ENCODE measurements at regions not wholly inside any gene's neighbourhood (a gene's known extent, or its start where the extent isn't known, plus 50 kb on each side); places are given as distances from the start of the nearest gene placed in this dataset.

DNA sequence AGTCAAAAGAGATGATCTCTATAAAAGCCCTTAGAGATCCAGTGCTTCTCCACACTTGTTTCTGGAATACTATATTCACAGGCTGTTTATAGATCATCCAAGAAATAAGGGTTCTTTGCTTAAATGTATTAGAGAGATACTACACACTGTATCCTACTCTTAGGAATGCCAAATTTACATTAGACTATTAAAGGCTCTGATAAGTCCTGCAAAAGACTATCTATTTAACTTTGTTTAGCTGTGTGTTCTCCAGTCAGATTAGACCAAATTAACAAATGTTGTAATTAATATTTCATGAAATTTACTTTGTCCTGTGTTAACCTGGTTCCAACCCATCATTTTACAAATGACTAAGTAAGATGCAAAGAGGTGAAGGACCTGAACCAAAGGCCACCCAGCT is 260.5 kb upstream of the ZIC3 start:
- Histone ChIP-seq H3K4me1 (ENCODE audit: insufficient read depth, low read length, poor library complexity, severe bottlenecking) (no peaks in the 10 kb centered on the region), H3K27me3 (replicated peaks; ENCODE audit: insufficient read depth, low read depth, low read length, poor library complexity) (no peaks in the 10 kb centered on the region), H3K4me3 (ENCODE audit: low read depth, low read length, poor library complexity, severe bottlenecking) (no peak overlapping the region), H3K36me3 (ENCODE audit: insufficient read depth, low read length, poor library complexity, severe bottlenecking) (no peaks in the 10 kb centered on the region), H3K9me3 (ENCODE audit: low read depth, low read length, poor library complexity, severe bottlenecking) (no peaks in the 10 kb centered on the region), H3K27ac (ENCODE audit: low read depth, low read length, poor library complexity, severe bottlenecking) (no peak overlapping the region)
- no TSS peak for BruUV-seq (replicated peaks)
- no peak for DNase-seq (ENCODE audit: low spot score)
- intact Hi-C loops (cut with micrococcal nuclease; ENCODE audit: unreplicated experiment), result no loop called here
- no peak for TF ChIP-seq EZH2 (IDR thresholded peaks at IDR 0.05; ENCODE audit: borderline replicate concordance, low read depth, low read length, poor library complexity, severe bottlenecking)
- no peak for TF ChIP-seq CTCF (conservative IDR thresholded peaks at IDR 0.05; ENCODE audit: low read depth, low read length)
- ChIA-PET POLR2A (ENCODE audit: low non-redundant PET) (no interaction called here), CTCF (no interaction called here)

- intact Hi-C loops (cut with micrococcal nuclease; ENCODE audit: unreplicated experiment), result no loop called here
- ChIA-PET CTCF (no interaction called here), POLR2A (ENCODE audit: low non-redundant PET) (no interaction called here)
- Histone ChIP-seq H3K27me3 (replicated peaks; ENCODE audit: insufficient read depth, low read depth, low read length, poor library complexity) (no peaks in the 10 kb centered on the region), H3K4me3 (ENCODE audit: low read depth, low read length, poor library complexity, severe bottlenecking) (no peak overlapping the region), H3K9me3 (ENCODE audit: low read depth, low read length, poor library complexity, severe bottlenecking) (no peaks in the 10 kb centered on the region), H3K27ac (ENCODE audit: low read depth, low read length, poor library complexity, severe bottlenecking) (no peak overlapping the region), H3K4me1 (ENCODE audit: insufficient read depth, low read length, poor library complexity, severe bottlenecking) (no peaks in the 10 kb centered on the region), H3K36me3 (ENCODE audit: insufficient read depth, low read length, poor library complexity, severe bottlenecking) (no peaks in the 10 kb centered on the region)
- no TSS peak for BruUV-seq (replicated peaks)
- no peak for TF ChIP-seq CTCF (conservative IDR thresholded peaks at IDR 0.05; ENCODE audit: low read depth, low read length)
- TF ChIP-seq EZH2 (IDR thresholded peaks at IDR 0.05; ENCODE audit: borderline replicate concordance, low read depth, low read length, poor library complexity, severe bottlenecking), result no peak
- DNase-seq (ENCODE audit: low spot score), result no peak
These were observed 263.4 kb upstream of the GPR101 start for GRCh38 chrX:137297167-137297566.

DNA sequence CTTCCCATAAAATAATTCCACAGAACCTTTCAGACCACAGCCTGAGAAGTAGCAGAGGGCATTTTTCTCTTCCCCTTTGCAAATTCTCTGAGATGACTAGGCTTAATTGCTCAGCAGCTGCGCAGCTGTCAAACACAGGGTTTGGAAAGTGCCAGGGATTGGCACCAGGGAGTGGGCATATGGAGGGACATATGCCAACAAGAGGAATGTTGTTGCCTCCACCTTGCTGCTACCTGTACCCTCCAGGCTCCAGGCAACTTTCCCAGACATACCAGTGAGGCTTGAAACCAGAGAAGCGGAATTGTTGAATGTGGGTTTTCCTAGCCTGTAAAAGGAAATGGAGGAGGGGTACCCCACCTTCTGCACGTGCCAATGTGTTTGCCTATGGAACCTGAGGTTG is 256.2 kb upstream of the GPR101 start:
- DNase-seq (ENCODE audit: low spot score), result no peak
- Histone ChIP-seq H3K36me3 (ENCODE audit: insufficient read depth, low read length, poor library complexity, severe bottlenecking) (no peaks in the 10 kb centered on the region), H3K4me1 (ENCODE audit: insufficient read depth, low read length, poor library complexity, severe bottlenecking) (no peaks in the 10 kb centered on the region), H3K27ac (ENCODE audit: low read depth, low read length, poor library complexity, severe bottlenecking) (no peak overlapping the region), H3K27me3 (replicated peaks; ENCODE audit: insufficient read depth, low read depth, low read length, poor library complexity) (no peaks in the 10 kb centered on the region), H3K9me3 (ENCODE audit: low read depth, low read length, poor library complexity, severe bottlenecking) (no peaks in the 10 kb centered on the region), H3K4me3 (ENCODE audit: low read depth, low read length, poor library complexity, severe bottlenecking) (no peak overlapping the region)
- BruUV-seq (replicated peaks), result no TSS peak
- intact Hi-C loops (cut with micrococcal nuclease; ENCODE audit: unreplicated experiment), result no loop called here
- CTCF ChIA-PET, result no interaction called here
- TF ChIP-seq CTCF (conservative IDR thresholded peaks at IDR 0.05; ENCODE audit: low read depth, low read length) (no peak), EZH2 (IDR thresholded peaks at IDR 0.05; ENCODE audit: borderline replicate concordance, low read depth, low read length, poor library complexity, severe bottlenecking) (no peak)
- POLR2A ChIA-PET (ENCODE audit: low non-redundant PET), result no interaction called here

Measured in A673 (cell line).